Neutrophil (primary cell): ENCODE measurements at regions not wholly inside any gene's neighbourhood (a gene's known extent, or its start where the extent isn't known, plus 50 kb on each side); places are given as distances from the start of the nearest gene placed in this dataset.

Experiments used
- H3K27ac ChIP-seq: fragments of 200-600 bp; sonication (generic); 2 replicates; pipeline ENCODE4 v1.5.1; 2016; ENCODE audit warnings: mild to moderate bottlenecking, moderate library complexity
- H3K27me3 ChIP-seq: fragments of 200-600 bp; sonication (generic); 2 replicates; pipeline ENCODE4 v1.6.0; 2016; ENCODE audit warnings: mild to moderate bottlenecking
- H3K36me3 ChIP-seq: fragments of 200-600 bp; sonication (generic); 2 replicates; pipeline ENCODE4 v1.5.1; 2017
- H3K4me1 ChIP-seq, 2 experiments: fragments of 200-600 bp in 1 of 2; sonication (generic) in 1 of 2; 1 replicate in 1 of 2; 2 replicates in 1 of 2; pipeline versions ENCODE4 v1.5.1 to v1.6.1; 2013 to 2016; ENCODE audit warnings: low read depth in 1 of 2, low read length in 1 of 2, mild to moderate bottlenecking in 1 of 2, moderate library complexity in 1 of 2; ENCODE audit not compliant: control insufficient read depth in 1 of 2, insufficient read depth in 1 of 2
- H3K4me3 ChIP-seq, 2 experiments: fragments of 200-600 bp in 1 of 2; sonication (generic) in 1 of 2; 1 replicate in 1 of 2; 2 replicates in 1 of 2; pipeline ENCODE4 v1.5.1; 2013 to 2016; ENCODE audit warnings: low read depth in 1 of 2, low read length in 1 of 2, mild to moderate bottlenecking in 1 of 2, moderate library complexity in 1 of 2
- H3K9me3 ChIP-seq: fragments of 200-600 bp; sonication (generic); 2 replicates; pipeline ENCODE4 v1.5.1; 2016
- TF ChIP-seq, protein P1 (sequence below): fragments of 200-600 bp; sonication (generic); IDR thresholded peaks from 2 replicates; pipeline ENCODE4 v1.5.1; 2016; ENCODE audit warnings: antibody characterized with exemption

DNA sequence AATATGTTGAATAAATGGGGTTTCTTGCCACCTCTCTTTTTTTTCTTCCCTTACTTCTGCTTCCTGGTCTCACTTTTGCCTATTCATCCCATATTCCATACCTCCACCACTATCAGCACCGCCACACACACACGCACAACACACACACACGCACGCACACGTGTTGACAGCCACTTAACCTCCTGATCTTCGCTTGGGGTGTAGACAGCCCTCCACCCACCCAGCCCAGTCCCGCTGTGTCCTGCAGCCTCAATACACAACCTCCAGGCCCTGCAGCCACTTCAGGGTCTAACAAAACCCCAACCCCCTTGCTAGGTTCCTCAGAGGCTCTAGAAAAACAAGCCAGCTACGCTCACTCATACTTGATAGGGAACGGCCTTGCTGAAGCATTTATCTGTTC, 72.3 kb downstream of the LINC00237 start:
- TF ChIP-seq, protein P1, sequence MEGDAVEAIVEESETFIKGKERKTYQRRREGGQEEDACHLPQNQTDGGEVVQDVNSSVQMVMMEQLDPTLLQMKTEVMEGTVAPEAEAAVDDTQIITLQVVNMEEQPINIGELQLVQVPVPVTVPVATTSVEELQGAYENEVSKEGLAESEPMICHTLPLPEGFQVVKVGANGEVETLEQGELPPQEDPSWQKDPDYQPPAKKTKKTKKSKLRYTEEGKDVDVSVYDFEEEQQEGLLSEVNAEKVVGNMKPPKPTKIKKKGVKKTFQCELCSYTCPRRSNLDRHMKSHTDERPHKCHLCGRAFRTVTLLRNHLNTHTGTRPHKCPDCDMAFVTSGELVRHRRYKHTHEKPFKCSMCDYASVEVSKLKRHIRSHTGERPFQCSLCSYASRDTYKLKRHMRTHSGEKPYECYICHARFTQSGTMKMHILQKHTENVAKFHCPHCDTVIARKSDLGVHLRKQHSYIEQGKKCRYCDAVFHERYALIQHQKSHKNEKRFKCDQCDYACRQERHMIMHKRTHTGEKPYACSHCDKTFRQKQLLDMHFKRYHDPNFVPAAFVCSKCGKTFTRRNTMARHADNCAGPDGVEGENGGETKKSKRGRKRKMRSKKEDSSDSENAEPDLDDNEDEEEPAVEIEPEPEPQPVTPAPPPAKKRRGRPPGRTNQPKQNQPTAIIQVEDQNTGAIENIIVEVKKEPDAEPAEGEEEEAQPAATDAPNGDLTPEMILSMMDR: no peak
- H3K27me3 ChIP-seq: peaks cover 50% of the 10 kb centered on the region
- no peak overlapping the region for H3K27ac ChIP-seq
- no peaks in the 10 kb centered on the region for H3K4me1 ChIP-seq
- no peaks in the 10 kb centered on the region for H3K9me3 ChIP-seq
- H3K4me3 ChIP-seq: no peak overlapping the region
- H3K36me3 ChIP-seq: no peaks in the 10 kb centered on the region

DNA sequence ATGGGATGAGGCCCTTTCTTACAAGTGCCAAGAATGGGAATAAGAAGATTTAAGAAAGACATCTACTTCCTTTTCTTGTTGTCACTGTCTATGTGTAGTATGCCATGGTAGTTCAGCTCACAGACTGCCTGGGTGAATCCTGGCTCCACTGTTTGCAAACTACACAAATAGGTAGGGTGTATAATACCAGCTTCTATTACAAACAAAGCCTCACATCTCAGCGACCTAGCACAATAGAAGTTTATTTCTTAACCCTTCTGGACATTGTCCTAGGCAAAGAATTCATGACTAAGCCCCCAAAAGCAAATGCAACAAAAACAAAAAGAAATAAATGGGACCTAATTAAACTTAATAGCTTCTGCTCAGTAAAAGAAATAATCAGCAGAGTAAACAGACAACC, 74.5 kb downstream of the LINC00237 start:
- Histone ChIP-seq H3K9me3 (no peaks in the 10 kb centered on the region), H3K4me1 (peaks cover 5 to 15% of the 10 kb centered on the region in 2 experiments)

DNA sequence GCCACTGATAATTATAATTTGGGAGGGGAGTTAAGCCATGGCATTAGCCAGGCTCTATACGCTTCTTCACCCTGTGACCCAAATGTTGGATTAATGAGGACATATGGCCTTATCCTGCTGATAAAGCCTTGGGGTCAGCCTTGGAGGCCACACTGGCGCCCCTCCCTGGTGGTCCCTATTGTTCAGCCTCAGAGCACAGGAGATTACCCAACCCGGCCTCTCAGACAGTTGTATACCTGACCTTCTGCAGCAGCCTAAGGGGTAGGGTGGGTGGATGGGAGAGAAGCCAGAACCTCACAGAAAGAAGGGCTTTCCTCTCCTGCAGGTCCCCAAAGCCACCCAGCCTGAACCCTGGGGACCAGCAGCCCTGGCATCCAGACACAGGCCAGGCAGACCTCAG, 76.8 kb downstream of the LINC00237 start:
- Histone ChIP-seq H3K4me3 (no peak overlapping the region), H3K27me3 (peaks cover 43% of the 10 kb centered on the region)

More for the DNA sequence above, 74.5 kb downstream of the LINC00237 start:
- peaks cover 42% of the 10 kb centered on the region for H3K27me3 ChIP-seq
- TF ChIP-seq, protein P1: no peak
- no peak overlapping the region for H3K27ac ChIP-seq
- H3K4me3 ChIP-seq: no peak overlapping the region
- no peaks in the 10 kb centered on the region for H3K36me3 ChIP-seq

DNA sequence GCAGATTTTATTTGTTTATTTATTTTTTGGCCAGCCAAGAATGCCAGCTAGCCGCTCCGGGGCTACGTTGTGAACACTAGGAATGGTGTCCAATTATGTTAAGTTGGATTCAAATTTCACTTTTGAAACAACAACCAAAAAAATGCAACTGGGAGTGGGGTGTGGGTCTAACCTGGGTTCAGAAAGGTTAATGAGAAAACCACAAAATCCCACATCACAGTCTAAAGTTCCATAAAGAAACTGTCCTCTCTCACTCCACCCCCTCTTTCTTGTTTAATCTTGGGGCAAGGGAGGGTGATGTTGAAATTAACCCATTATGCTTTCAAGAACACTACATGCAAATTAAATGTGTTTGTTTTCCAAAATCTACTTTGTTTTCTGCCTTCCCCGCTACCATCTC, 77.2 kb downstream of the LINC00237 start:
- no peaks in the 10 kb centered on the region for H3K9me3 ChIP-seq
- H3K27me3 ChIP-seq: peaks cover 43% of the 10 kb centered on the region
- TF ChIP-seq, protein P1: no peak
- no peak overlapping the region for H3K27ac ChIP-seq
- no peaks in the 10 kb centered on the region for H3K36me3 ChIP-seq
- H3K4me3 ChIP-seq: no peak overlapping the region
- peaks cover 5 to 15% of the 10 kb centered on the region in 2 experiments for H3K4me1 ChIP-seq

More for the DNA sequence above, 76.8 kb downstream of the LINC00237 start:
- TF ChIP-seq, protein P1: no peak
- H3K36me3 ChIP-seq: no peaks in the 10 kb centered on the region
- no peak overlapping the region for H3K27ac ChIP-seq
- H3K9me3 ChIP-seq: no peaks in the 10 kb centered on the region
- H3K4me1 ChIP-seq: peaks cover 5 to 15% of the 10 kb centered on the region in 2 experiments

DNA sequence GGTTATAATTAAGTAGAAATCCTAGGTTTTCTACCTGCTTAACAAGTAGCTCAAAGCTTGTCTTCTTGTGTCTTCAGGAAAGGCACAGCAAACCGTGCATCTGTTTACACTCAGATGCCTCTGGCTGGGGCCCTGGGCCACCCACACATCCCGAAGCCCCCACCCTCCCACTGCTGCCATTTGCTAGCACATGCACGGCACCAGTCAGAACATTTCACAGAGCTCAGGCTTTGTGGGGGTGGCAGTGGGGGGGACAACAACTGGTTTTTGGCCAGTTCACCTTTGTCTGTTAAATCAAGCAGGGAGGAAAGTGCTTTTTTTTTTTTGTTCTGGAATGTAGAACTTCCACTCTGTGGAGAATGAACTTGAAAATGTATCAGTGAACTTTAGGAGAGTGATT, 77.7 kb downstream of the LINC00237 start:
- Histone ChIP-seq H3K4me1 (peaks cover 5 to 15% of the 10 kb centered on the region in 2 experiments), H3K27ac (no peak overlapping the region), H3K4me3 (no peak overlapping the region), H3K27me3 (peaks cover 45% of the 10 kb centered on the region), H3K36me3 (no peaks in the 10 kb centered on the region), H3K9me3 (no peaks in the 10 kb centered on the region)
- TF ChIP-seq, protein P1: no peak

DNA sequence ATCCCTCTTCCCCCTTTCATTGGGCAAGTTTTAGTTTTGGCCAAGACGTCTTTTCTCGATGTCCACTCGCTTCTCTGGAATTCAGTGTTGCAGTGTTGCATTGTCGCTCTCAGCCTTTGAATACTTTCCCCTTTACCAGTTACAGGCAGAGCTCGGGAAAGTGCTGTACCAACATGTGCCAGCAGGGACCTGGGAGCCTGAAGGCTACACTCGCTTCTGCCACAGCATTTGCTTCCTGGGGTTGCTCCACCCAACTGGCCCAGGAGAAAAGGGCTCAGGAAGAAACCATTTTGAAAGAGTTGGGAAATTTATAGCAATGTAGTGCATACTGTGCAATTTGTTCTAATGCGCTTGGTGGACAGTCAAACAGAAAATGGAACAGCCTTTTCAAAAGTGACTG, 78.6 kb downstream of the LINC00237 start:
- Histone ChIP-seq H3K4me3 (no peak overlapping the region), H3K4me1 (peaks cover 5 to 15% of the 10 kb centered on the region in 2 experiments), H3K27ac (no peak overlapping the region), H3K27me3 (peaks cover 53% of the 10 kb centered on the region), H3K36me3 (no peaks in the 10 kb centered on the region), H3K9me3 (no peaks in the 10 kb centered on the region)
- TF ChIP-seq, protein P1: no peak
